GM12892 (cell line): ENCODE measurements at regions not wholly inside any gene's neighbourhood (a gene's known extent, or its start where the extent isn't known, plus 50 kb on each side); places are given as distances from the start of the nearest gene placed in this dataset.
"Not testable (repeated sequence)": the region's sequence is repeated elsewhere in the genome, so short reads cannot be mapped to it uniquely, and the experiment has no call there.

ENCODE experiments used
- DNase-seq: peaks from one replicate; pipeline ENCODE4 v3.0.0; 2011; ENCODE audit not compliant: insufficient read length
- FAIRE-seq: peaks from 2 replicates; lab custom pipeline; 2011; peaks lifted over from hg19 to GRCh38; lab: Jason Lieb, UNC
- POLR2A ChIP-seq: IDR thresholded peaks from 2 replicates; pipeline ENCODE4 v1.6.1; 2011; ENCODE audit warnings: low read depth, low read length, control low read depth
- POLR2AphosphoS5 ChIP-seq: IDR thresholded peaks from 2 replicates; pipeline ENCODE4 v1.6.1; 2011; ENCODE audit warnings: low read depth, low read length, control low read depth
- TAF1 ChIP-seq: IDR thresholded peaks from 2 replicates; pipeline ENCODE4 v1.6.1; 2011; ENCODE audit warnings: low read depth, mild to moderate bottlenecking, control low read depth, low read length, borderline replicate concordance

- FAIRE-seq (no peak), DNase-seq (no peak)
- TF ChIP-seq TAF1 (no peak), POLR2A (no peak)
Observed at GRCh38 chr6:14476793-14477531, 359.4 kb downstream of the CD83 start.

- no peak for DNase-seq
- no peak for TF ChIP-seq POLR2A
- TF ChIP-seq TAF1 = no peak
- TF ChIP-seq POLR2AphosphoS5 = no peak
- no peak for FAIRE-seq
Observed at GRCh38 chr6:14477559-14477958, 360.0 kb downstream of the CD83 start.

- FAIRE-seq = no peak
Observed at GRCh38 chr6:14478381-14479225, 361.0 kb downstream of the CD83 start.

DNA sequence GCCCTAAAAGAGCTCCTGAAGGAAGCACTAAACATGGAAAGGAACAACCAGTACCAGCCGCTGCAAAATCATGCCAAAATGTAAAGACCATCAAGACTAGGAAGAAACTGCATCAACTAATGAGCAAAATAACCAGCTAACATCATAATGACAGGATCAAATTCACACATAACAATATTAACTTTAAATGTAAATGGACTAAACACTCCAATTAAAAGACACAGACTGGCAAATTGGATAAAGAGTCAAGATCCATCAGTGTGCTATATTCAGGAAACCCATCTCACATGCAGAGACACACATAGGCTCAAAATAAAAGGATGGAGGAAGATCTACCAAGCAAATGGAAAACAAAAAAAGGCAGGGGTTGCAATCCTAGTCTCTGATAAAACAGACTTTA is 364.4 kb downstream of the CD83 start:
- FAIRE-seq, DNase-seq: not testable (repeated sequence)

More at GRCh38 chr6:14478381-14479225, 361.0 kb downstream of the CD83 start:
- no peak for TF ChIP-seq POLR2A
- TF ChIP-seq POLR2AphosphoS5 = no peak
- no peak for TF ChIP-seq TAF1
- no peak for DNase-seq

DNA sequence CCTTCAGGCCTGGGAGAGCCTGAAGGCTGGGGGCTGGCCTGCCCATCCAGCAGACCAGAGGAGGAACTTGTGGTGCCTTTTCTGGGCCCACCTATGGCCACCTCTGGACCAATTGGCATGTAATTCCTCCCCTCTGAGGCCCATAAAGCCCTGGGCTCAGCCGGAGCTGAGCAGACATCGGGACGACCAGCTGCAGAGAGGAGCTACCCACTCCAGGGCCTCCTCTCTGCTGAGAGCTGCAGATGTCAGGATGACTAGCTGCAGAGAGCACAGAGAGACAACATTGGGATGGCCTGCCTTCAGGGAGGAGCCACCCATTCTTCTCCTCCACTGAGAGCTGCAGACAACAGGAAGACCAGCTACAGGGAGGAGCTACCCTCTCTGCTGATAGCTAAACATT is 370.1 kb downstream of the CD83 start:
- TF ChIP-seq POLR2A (no peak), POLR2AphosphoS5 (no peak), TAF1 (no peak)
- FAIRE-seq (no peak), DNase-seq (no peak)

GRCh38 chr6:14488180-14488579 is 370.6 kb downstream of the CD83 start:
- no peak for FAIRE-seq
- TF ChIP-seq POLR2AphosphoS5 (no peak), POLR2A (no peak), TAF1 (no peak)
- no peak for DNase-seq

GRCh38 chr6:14489445-14489844 is 371.9 kb downstream of the CD83 start:
- TF ChIP-seq POLR2AphosphoS5 (no peak), TAF1 (no peak), POLR2A (no peak)
- FAIRE-seq (no peak), DNase-seq (no peak)

DNA sequence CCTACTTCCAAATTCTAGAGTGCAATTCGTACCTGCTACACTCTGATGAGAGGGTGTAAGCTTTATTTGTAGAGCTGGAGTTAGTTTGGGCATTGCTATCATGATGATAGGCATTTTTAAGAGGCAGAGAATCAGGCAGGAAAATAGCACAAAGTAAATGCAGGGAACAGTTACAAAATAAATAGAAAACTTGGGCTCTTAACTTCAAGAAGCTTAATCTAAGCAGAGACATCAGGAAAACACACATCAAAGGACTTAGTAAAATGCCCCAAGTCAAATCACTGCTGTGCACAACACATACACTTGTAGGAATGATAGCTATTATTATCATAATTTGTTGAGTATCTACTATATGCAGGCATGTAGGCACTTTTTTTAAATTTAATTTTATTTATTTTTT is 381.2 kb downstream of the CD83 start:
- no peak for DNase-seq
- no peak for FAIRE-seq
- no peak for TF ChIP-seq POLR2AphosphoS5
- TF ChIP-seq POLR2A = no peak
- no peak for TF ChIP-seq TAF1

- FAIRE-seq (no peak), DNase-seq (no peak)
- TF ChIP-seq POLR2AphosphoS5 (no peak), TAF1 (no peak), POLR2A (no peak)
Observed at GRCh38 chr6:14499309-14499708, 381.7 kb downstream of the CD83 start.

GRCh38 chr6:14499841-14500240 is 382.3 kb downstream of the CD83 start:
- DNase-seq (no peak), FAIRE-seq (no peak)
- TF ChIP-seq POLR2A = no peak
- TF ChIP-seq TAF1 = no peak
- no peak for TF ChIP-seq POLR2AphosphoS5

- FAIRE-seq (no peak), DNase-seq (no peak)
- TF ChIP-seq POLR2AphosphoS5 (no peak), POLR2A (no peak), TAF1 (no peak)
Observed at GRCh38 chr6:14500809-14501208, 383.2 kb downstream of the CD83 start.

DNA sequence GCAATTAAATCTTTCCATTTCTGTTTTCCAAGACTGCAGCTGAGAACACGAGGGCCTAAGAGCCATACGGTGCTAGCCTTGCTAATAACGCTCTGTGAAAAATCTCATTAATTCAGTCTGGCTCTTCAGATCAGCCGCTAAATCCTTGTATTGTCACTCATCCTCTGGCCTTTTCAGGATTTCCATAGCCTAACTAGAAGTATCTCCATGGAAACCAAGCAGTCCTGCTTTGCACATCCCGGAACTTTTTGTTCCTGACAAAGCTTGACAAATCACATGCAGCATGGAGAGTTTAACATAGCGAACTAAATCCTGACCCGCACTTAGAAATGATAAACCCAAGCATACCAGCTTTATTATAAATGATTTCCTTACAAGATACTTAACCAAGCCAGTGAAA is 383.7 kb downstream of the CD83 start:
- DNase-seq = no peak
- TF ChIP-seq TAF1 (no peak), POLR2A (no peak), POLR2AphosphoS5 (no peak)
- no peak for FAIRE-seq
